ENCODE measurements at regions not wholly inside any gene's neighbourhood (a gene's known extent, or its start where the extent isn't known, plus 50 kb on each side); places are given as distances from the start of the nearest gene placed in this dataset.

- DNase-seq, result no peak
Measured at GRCh38 chr9:91102269-91102668, 259.4 kb downstream of the AUH start.

GRCh38 chr9:91103931-91104330 lies 257.8 kb downstream of the AUH start:
- DNase-seq, result no peak

GRCh38 chr9:91106415-91107081 lies 255.2 kb downstream of the AUH start:
- DNase-seq, result no peak

- no peak for DNase-seq
Measured at GRCh38 chr9:91111226-91111625, 250.5 kb downstream of the AUH start.

GRCh38 chr9:91111876-91112275 lies 249.8 kb downstream of the AUH start:
- DNase-seq, result no peak

GRCh38 chr9:91113016-91113415 lies 248.7 kb downstream of the AUH start:
- no peak for DNase-seq

- no peak for DNase-seq
Measured at GRCh38 chr9:91114450-91114849, 247.3 kb downstream of the AUH start.

- no peak for DNase-seq
Measured at GRCh38 chr9:91116211-91116610, 245.5 kb downstream of the AUH start.

GRCh38 chr9:91116711-91117110 lies 245.0 kb downstream of the AUH start:
- DNase-seq, result no peak

GRCh38 chr9:91117474-91117891 lies 244.2 kb downstream of the AUH start:
- no peak for DNase-seq

- peak in 1 of 2 experiments; percentile 7 for DNase-seq
Measured at GRCh38 chr9:91117959-91118703, 243.6 kb downstream of the AUH start.

GRCh38 chr9:91118704-91119025 lies 243.1 kb downstream of the AUH start:
- no peak for DNase-seq

GRCh38 chr9:91119142-91119541 lies 242.6 kb downstream of the AUH start:
- peak in 1 of 2 experiments; percentile 5 for DNase-seq

GRCh38 chr9:91119679-91120078 lies 242.0 kb downstream of the AUH start:
- no peak for DNase-seq

- DNase-seq, result no peak
Measured at GRCh38 chr9:91120200-91120599, 241.5 kb downstream of the AUH start.

- DNase-seq, result no peak
Measured at GRCh38 chr9:91122755-91123154, 239.0 kb downstream of the AUH start.

GRCh38 chr9:91126761-91127445 lies 234.8 kb downstream of the AUH start:
- DNase-seq, result no peak

GRCh38 chr9:91127653-91128052 lies 234.1 kb downstream of the AUH start:
- DNase-seq, result no peak

- DNase-seq, result no peak
Measured at GRCh38 chr9:91130796-91131318, 230.9 kb downstream of the AUH start.

GRCh38 chr9:91131433-91131839 lies 230.3 kb downstream of the AUH start:
- no peak for DNase-seq

GRCh38 chr9:91132576-91133073 lies 229.1 kb downstream of the AUH start:
- DNase-seq, result no peak

GRCh38 chr9:91134608-91135007 lies 227.1 kb downstream of the AUH start:
- no peak for DNase-seq

- no peak for DNase-seq
Measured at GRCh38 chr9:91137391-91137790, 224.3 kb downstream of the AUH start.

GRCh38 chr9:91138760-91139159 lies 223.0 kb downstream of the AUH start:
- no peak for DNase-seq

All from NCI-H526 (cell line).